ENCODE measurements at regions not wholly inside any gene's neighbourhood (a gene's known extent, or its start where the extent isn't known, plus 50 kb on each side); places are given as distances from the start of the nearest gene placed in this dataset.

GRCh38 chr16:16857603-16858283, 478.8 kb downstream of the NPIPA7 start:
- FAIRE-seq (peak; percentile 88), DNase-seq (ENCODE audit: low read depth in 1 of 2, low spot score in 1 of 2) (peak; percentile 63 to 91), ATAC-seq (peak; percentile 93 to 96)
- Histone ChIP-seq H3K27ac (peak overlapping the region; percentile 91 to 96), H3K4me3 (no peak overlapping the region; the same call in 2 of the 3 replicates), H3K4me2 (peak overlapping the region; percentile 90), H3K4me1 (peaks cover 53% of the 10 kb centered on the region), H3K9me3 (no peaks in the 10 kb centered on the region)
- ChIA-PET CTCF (no interaction called here), POLR2A (no interaction called here)
- TF ChIP-seq FOSL2 (IDR thresholded peaks at IDR 0.05) (peak; percentile 69), FOSL2 (CRISPR knock-in tag; IDR thresholded peaks at IDR 0.05) (peak; percentile 40; the same call in 1 of the 2 replicates), ZSCAN20 (CRISPR knock-in tag; IDR thresholded peaks at IDR 0.05) (no peak), JUN (IDR thresholded peaks at IDR 0.05) (peak; percentile 87 to 93; a peak in 4 of 5 replicates), PBX3 (IDR thresholded peaks at IDR 0.05) (no peak), BCL3 (IDR thresholded peaks at IDR 0.05) (0 out of 3 replicates have a peak, but pooled peaks have one; percentile 25), CEBPB (IDR thresholded peaks at IDR 0.05) (peak; percentile 60 to 73; a peak in 3 of 4 replicates), ZNF302 (CRISPR knock-in tag; IDR thresholded peaks at IDR 0.05) (no peak), RFX5 (IDR thresholded peaks at IDR 0.05) (no peak), CBX2 (IDR thresholded peaks at IDR 0.05; ENCODE audit: borderline replicate concordance, low read depth) (no peak), GATA3 (IDR thresholded peaks at IDR 0.05; ENCODE audit: borderline replicate concordance) (peak; percentile 69; the same call in 1 of the 2 replicates), ZC3H11A (IDR thresholded peaks at IDR 0.05) (no peak), SMC3 (IDR thresholded peaks at IDR 0.05) (peak; percentile 41; the same call in 1 of the 3 replicates), ATOH8 (CRISPR knock-in tag; IDR thresholded peaks at IDR 0.05; ENCODE audit: low read depth) (no peak), EP300 (IDR thresholded peaks at IDR 0.05) (peak; percentile 86 to 92; a peak in 4 of 5 replicates), MAX (IDR thresholded peaks at IDR 0.05) (peak; percentile 29; the same call in 1 of the 2 replicates), JUNB (IDR thresholded peaks at IDR 0.05) (peak; percentile 88), EHMT2 (IDR thresholded peaks at IDR 0.05; ENCODE audit: low read depth) (no peak), MAFK (IDR thresholded peaks at IDR 0.05; ENCODE audit: partially characterized antibody) (no peak)
- 3% methylated on average over 5 of the region's 5 CpGs for WGBS (ENCODE audit: missing lambda C conversion rate)

- FAIRE-seq (no peak), DNase-seq (ENCODE audit: low read depth in 1 of 2, low spot score in 1 of 2) (peak; percentile 38 to 52), ATAC-seq (peak in 1 of 2 experiments; percentile 54; a peak in 3 of 6 replicates)
- H3K27ac ChIP-seq, result peak overlapping the region; percentile 65 to 91
- TF ChIP-seq ZC3H11A (IDR thresholded peaks at IDR 0.05), result no peak
- TF ChIP-seq RAD21 (conservative IDR thresholded peaks at IDR 0.05 in 1 of 2, IDR thresholded peaks at IDR 0.05 in 1 of 2), result peak; percentile 69 to 78
- peak; percentile 78 for TF ChIP-seq CTCF (IDR thresholded peaks at IDR 0.05)
- TF ChIP-seq SMC3 (IDR thresholded peaks at IDR 0.05), result peak; percentile 75
- TF ChIP-seq PBX3 (IDR thresholded peaks at IDR 0.05), result no peak
- 10% methylated on average over 7 of the region's 7 CpGs for WGBS (ENCODE audit: missing lambda C conversion rate)
- no peaks in the 10 kb centered on the region for H3K9me3 ChIP-seq
- ChIA-PET POLR2A (no interaction called here), CTCF (interaction anchor here (0.6 to 1.5 kb wide), 7 partner anchors 9 to 606 kb away, joined by 3 to 4 read pairs (median 3); no protein-coding TSS in a partner anchor)
- peak overlapping the region; percentile 49 for H3K4me2 ChIP-seq
- no peak overlapping the region for H3K4me3 ChIP-seq
- H3K4me1 ChIP-seq, result peaks cover 64% of the 10 kb centered on the region
Measured at GRCh38 chr16:16861546-16861945, 482.6 kb downstream of the NPIPA7 start.
